ENCODE measurements at regions not wholly inside any gene's neighbourhood (a gene's known extent, or its start where the extent isn't known, plus 50 kb on each side); places are given as distances from the start of the nearest gene placed in this dataset.

DNA sequence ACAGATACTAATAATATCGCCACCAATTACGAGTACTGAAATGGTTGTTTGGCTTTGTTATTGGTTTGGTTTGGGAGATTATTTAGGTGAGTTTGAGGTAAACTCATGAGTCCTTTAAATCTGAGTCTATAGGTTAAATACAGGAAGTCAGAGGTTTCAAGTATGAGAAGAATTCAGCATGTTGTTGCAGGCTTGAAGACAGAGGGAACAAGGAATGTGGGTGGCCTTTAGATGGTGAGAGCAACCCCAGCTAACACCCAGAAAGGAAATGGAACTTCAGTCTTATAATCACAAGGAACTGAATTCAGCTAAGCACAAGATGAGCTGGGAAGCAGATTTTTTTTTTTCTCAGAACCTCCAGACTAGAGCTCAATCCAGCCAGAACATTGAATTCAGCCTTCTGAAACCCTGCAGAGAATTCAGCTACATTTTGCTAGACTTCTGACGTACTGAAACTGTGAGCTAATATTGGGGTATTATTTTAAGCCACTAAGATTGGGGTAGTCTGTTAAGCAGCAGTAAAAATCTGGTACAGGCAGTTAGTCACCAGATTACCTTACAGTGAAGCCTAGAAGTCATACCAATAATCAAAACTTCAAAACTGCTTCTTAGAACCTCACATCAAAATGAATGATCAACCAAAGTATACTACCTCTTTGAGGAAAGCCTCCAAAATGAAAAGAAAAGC, 216.0 kb upstream of the PUM3 start:
- TF ChIP-seq POLR2A (IDR thresholded peaks at IDR 0.05): no peak
- TF ChIP-seq, protein P1, sequence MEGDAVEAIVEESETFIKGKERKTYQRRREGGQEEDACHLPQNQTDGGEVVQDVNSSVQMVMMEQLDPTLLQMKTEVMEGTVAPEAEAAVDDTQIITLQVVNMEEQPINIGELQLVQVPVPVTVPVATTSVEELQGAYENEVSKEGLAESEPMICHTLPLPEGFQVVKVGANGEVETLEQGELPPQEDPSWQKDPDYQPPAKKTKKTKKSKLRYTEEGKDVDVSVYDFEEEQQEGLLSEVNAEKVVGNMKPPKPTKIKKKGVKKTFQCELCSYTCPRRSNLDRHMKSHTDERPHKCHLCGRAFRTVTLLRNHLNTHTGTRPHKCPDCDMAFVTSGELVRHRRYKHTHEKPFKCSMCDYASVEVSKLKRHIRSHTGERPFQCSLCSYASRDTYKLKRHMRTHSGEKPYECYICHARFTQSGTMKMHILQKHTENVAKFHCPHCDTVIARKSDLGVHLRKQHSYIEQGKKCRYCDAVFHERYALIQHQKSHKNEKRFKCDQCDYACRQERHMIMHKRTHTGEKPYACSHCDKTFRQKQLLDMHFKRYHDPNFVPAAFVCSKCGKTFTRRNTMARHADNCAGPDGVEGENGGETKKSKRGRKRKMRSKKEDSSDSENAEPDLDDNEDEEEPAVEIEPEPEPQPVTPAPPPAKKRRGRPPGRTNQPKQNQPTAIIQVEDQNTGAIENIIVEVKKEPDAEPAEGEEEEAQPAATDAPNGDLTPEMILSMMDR (IDR thresholded peaks at IDR 0.05): no peak

Data from heart left ventricle (tissue), 13 donors.